Activated T-cell treated with anti-CD3 and anti-CD28 coated beads, Interleukin-2, amount 50 U/mL, for 4 hours (primary cell): ENCODE measurements at regions not wholly inside any gene's neighbourhood (a gene's known extent, or its start where the extent isn't known, plus 50 kb on each side); places are given as distances from the start of the nearest gene placed in this dataset.

Experiments
- ATAC-seq, 2 donors: fragments of 200-7000 bp; cut with Tn5 transposase; one replicate each; pipeline ENCODE4 v1.10.0; 2021
- DNase-seq: peaks from one replicate; pipeline ENCODE4 v3.0.0-alpha.2; 2020
- H3K27me3 Mint-ChIP-seq: one replicate; pipeline ENCODE4 v1.8.0; 2021; ENCODE audit warnings: low read depth, mixed read lengths
- H3K36me3 Mint-ChIP-seq: one replicate; pipeline ENCODE4 v1.8.0; 2022; ENCODE audit warnings: mixed read lengths; ENCODE audit not compliant: insufficient read depth
- H3K4me1 Mint-ChIP-seq: one replicate; pipeline ENCODE4 v1.8.0; 2021; ENCODE audit warnings: low read depth, mixed read lengths
- H3K4me3 Mint-ChIP-seq: one replicate; pipeline ENCODE4 v1.8.0; 2021; ENCODE audit warnings: mild to moderate bottlenecking, moderate library complexity, mixed read lengths
- H3K9me3 Mint-ChIP-seq: one replicate; pipeline ENCODE4 v1.8.0; 2021; ENCODE audit warnings: mixed read lengths

- ATAC-seq, result no peak
- Mint-ChIP-seq H3K36me3 (no peaks in the 10 kb centered on the region), H3K27me3 (peaks cover 22% of the 10 kb centered on the region), H3K4me3 (no peak overlapping the region), H3K4me1 (no peaks in the 10 kb centered on the region), H3K9me3 (peaks cover 11% of the 10 kb centered on the region)
- DNase-seq, result no peak
These were observed 587.4 kb upstream of the MDFIC2 start for GRCh38 chr3:70899816-70900215.

- H3K4me3 Mint-ChIP-seq, result no peak overlapping the region
- H3K36me3 Mint-ChIP-seq, result no peaks in the 10 kb centered on the region
- ATAC-seq, result no peak
- no peaks in the 10 kb centered on the region for H3K9me3 Mint-ChIP-seq
- no peak for DNase-seq
- H3K27me3 Mint-ChIP-seq, result no peaks in the 10 kb centered on the region
- H3K4me1 Mint-ChIP-seq, result no peaks in the 10 kb centered on the region
These were observed 577.6 kb upstream of the MDFIC2 start for GRCh38 chr3:70890020-70890394.

GRCh38 chr3:70889162-70890019 is 577.0 kb upstream of the MDFIC2 start:
- H3K4me3 Mint-ChIP-seq, result no peak overlapping the region
- ATAC-seq, result no peak
- no peaks in the 10 kb centered on the region for H3K9me3 Mint-ChIP-seq
- no peaks in the 10 kb centered on the region for H3K36me3 Mint-ChIP-seq
- no peaks in the 10 kb centered on the region for H3K27me3 Mint-ChIP-seq
- H3K4me1 Mint-ChIP-seq, result no peaks in the 10 kb centered on the region
- no peak for DNase-seq

GRCh38 chr3:70885636-70886035 is 573.2 kb upstream of the MDFIC2 start:
- no peaks in the 10 kb centered on the region for H3K36me3 Mint-ChIP-seq
- peaks cover 3% of the 10 kb centered on the region for H3K27me3 Mint-ChIP-seq
- ATAC-seq, result no peak
- no peak overlapping the region for H3K4me3 Mint-ChIP-seq
- DNase-seq, result no peak
- H3K9me3 Mint-ChIP-seq, result no peaks in the 10 kb centered on the region
- H3K4me1 Mint-ChIP-seq, result no peaks in the 10 kb centered on the region

GRCh38 chr3:70882104-70882503 is 569.7 kb upstream of the MDFIC2 start:
- Mint-ChIP-seq H3K27me3 (peaks cover 14% of the 10 kb centered on the region), H3K4me3 (no peak overlapping the region), H3K4me1 (no peaks in the 10 kb centered on the region), H3K36me3 (no peaks in the 10 kb centered on the region), H3K9me3 (peaks cover 22% of the 10 kb centered on the region)
- no peak for DNase-seq
- ATAC-seq, result no peak

- H3K4me3 Mint-ChIP-seq, result no peak overlapping the region
- ATAC-seq, result no peak
- peaks cover 15% of the 10 kb centered on the region for H3K27me3 Mint-ChIP-seq
- peaks cover 24% of the 10 kb centered on the region for H3K9me3 Mint-ChIP-seq
- H3K4me1 Mint-ChIP-seq, result no peaks in the 10 kb centered on the region
- no peak for DNase-seq
- H3K36me3 Mint-ChIP-seq, result no peaks in the 10 kb centered on the region
These were observed 568.0 kb upstream of the MDFIC2 start for GRCh38 chr3:70880421-70880820.

GRCh38 chr3:70876154-70876553 is 563.7 kb upstream of the MDFIC2 start:
- H3K4me1 Mint-ChIP-seq, result no peaks in the 10 kb centered on the region
- H3K9me3 Mint-ChIP-seq, result peaks cover 36% of the 10 kb centered on the region
- H3K27me3 Mint-ChIP-seq, result peaks cover 12% of the 10 kb centered on the region
- DNase-seq, result no peak
- ATAC-seq, result no peak
- no peak overlapping the region for H3K4me3 Mint-ChIP-seq
- peaks cover 3% of the 10 kb centered on the region for H3K36me3 Mint-ChIP-seq

- Mint-ChIP-seq H3K27me3 (peaks cover 18% of the 10 kb centered on the region), H3K4me1 (no peaks in the 10 kb centered on the region), H3K4me3 (no peak overlapping the region), H3K36me3 (peaks cover 3% of the 10 kb centered on the region), H3K9me3 (peaks cover 39% of the 10 kb centered on the region)
- no peak for ATAC-seq
- DNase-seq, result no peak
These were observed 561.8 kb upstream of the MDFIC2 start for GRCh38 chr3:70874196-70874595.

GRCh38 chr3:70873686-70874085 is 561.2 kb upstream of the MDFIC2 start:
- DNase-seq, result no peak
- ATAC-seq, result no peak
- Mint-ChIP-seq H3K4me1 (no peaks in the 10 kb centered on the region), H3K27me3 (peaks cover 19% of the 10 kb centered on the region), H3K4me3 (no peak overlapping the region), H3K9me3 (peaks cover 34% of the 10 kb centered on the region), H3K36me3 (peaks cover 3% of the 10 kb centered on the region)

GRCh38 chr3:70871909-70872656 is 559.6 kb upstream of the MDFIC2 start:
- ATAC-seq (no peak), DNase-seq (no peak)
- H3K36me3 Mint-ChIP-seq, result peaks cover 3% of the 10 kb centered on the region
- peaks cover 8% of the 10 kb centered on the region for H3K27me3 Mint-ChIP-seq
- H3K4me3 Mint-ChIP-seq, result no peak overlapping the region
- no peaks in the 10 kb centered on the region for H3K4me1 Mint-ChIP-seq
- H3K9me3 Mint-ChIP-seq, result peaks cover 21% of the 10 kb centered on the region

- no peaks in the 10 kb centered on the region for H3K4me1 Mint-ChIP-seq
- ATAC-seq (no peak), DNase-seq (no peak)
- H3K27me3 Mint-ChIP-seq, result peaks cover 10% of the 10 kb centered on the region
- H3K4me3 Mint-ChIP-seq, result no peak overlapping the region
- peaks cover 20% of the 10 kb centered on the region for H3K9me3 Mint-ChIP-seq
- H3K36me3 Mint-ChIP-seq, result peaks cover 3% of the 10 kb centered on the region
These were observed 558.1 kb upstream of the MDFIC2 start for GRCh38 chr3:70870576-70870975.

- H3K27me3 Mint-ChIP-seq, result peaks cover 10% of the 10 kb centered on the region
- no peaks in the 10 kb centered on the region for H3K4me1 Mint-ChIP-seq
- peaks cover 20% of the 10 kb centered on the region for H3K9me3 Mint-ChIP-seq
- ATAC-seq (no peak), DNase-seq (no peak)
- H3K36me3 Mint-ChIP-seq, result peaks cover 3% of the 10 kb centered on the region
- H3K4me3 Mint-ChIP-seq, result no peak overlapping the region
These were observed 556.1 kb upstream of the MDFIC2 start for GRCh38 chr3:70868561-70868960.

- DNase-seq, result no peak
- Mint-ChIP-seq H3K9me3 (no peaks in the 10 kb centered on the region), H3K27me3 (peaks cover 9% of the 10 kb centered on the region), H3K4me1 (no peaks in the 10 kb centered on the region), H3K36me3 (no peaks in the 10 kb centered on the region), H3K4me3 (no peak overlapping the region)
- ATAC-seq, result no peak
These were observed 550.6 kb upstream of the MDFIC2 start for GRCh38 chr3:70863049-70863448.

- peaks cover 9% of the 10 kb centered on the region for H3K27me3 Mint-ChIP-seq
- H3K4me1 Mint-ChIP-seq, result peaks cover 3% of the 10 kb centered on the region
- no peak for ATAC-seq
- H3K36me3 Mint-ChIP-seq, result no peaks in the 10 kb centered on the region
- H3K4me3 Mint-ChIP-seq, result no peak overlapping the region
- no peak for DNase-seq
- H3K9me3 Mint-ChIP-seq, result no peaks in the 10 kb centered on the region
These were observed 549.4 kb upstream of the MDFIC2 start for GRCh38 chr3:70861855-70862254.

GRCh38 chr3:70861234-70861633 is 548.8 kb upstream of the MDFIC2 start:
- peaks cover 9% of the 10 kb centered on the region for H3K27me3 Mint-ChIP-seq
- H3K4me1 Mint-ChIP-seq, result peaks cover 10% of the 10 kb centered on the region
- DNase-seq (no peak), ATAC-seq (no peak)
- H3K9me3 Mint-ChIP-seq, result no peaks in the 10 kb centered on the region
- H3K36me3 Mint-ChIP-seq, result no peaks in the 10 kb centered on the region
- no peak overlapping the region for H3K4me3 Mint-ChIP-seq
